NCI-H128 (cell line): ENCODE measurements at regions not wholly inside any gene's neighbourhood (a gene's known extent, or its start where the extent isn't known, plus 50 kb on each side); places are given as distances from the start of the nearest gene placed in this dataset.
"Not testable (repeated sequence)": the region's sequence is repeated elsewhere in the genome, so short reads cannot be mapped to it uniquely, and the experiment has no call there.

ENCODE experiments used
- DNase-seq: peaks from one replicate; lab custom pipeline; 2025; ENCODE audit not compliant: unreplicated experiment; lab: John Stamatoyannopoulos, UW

DNA sequence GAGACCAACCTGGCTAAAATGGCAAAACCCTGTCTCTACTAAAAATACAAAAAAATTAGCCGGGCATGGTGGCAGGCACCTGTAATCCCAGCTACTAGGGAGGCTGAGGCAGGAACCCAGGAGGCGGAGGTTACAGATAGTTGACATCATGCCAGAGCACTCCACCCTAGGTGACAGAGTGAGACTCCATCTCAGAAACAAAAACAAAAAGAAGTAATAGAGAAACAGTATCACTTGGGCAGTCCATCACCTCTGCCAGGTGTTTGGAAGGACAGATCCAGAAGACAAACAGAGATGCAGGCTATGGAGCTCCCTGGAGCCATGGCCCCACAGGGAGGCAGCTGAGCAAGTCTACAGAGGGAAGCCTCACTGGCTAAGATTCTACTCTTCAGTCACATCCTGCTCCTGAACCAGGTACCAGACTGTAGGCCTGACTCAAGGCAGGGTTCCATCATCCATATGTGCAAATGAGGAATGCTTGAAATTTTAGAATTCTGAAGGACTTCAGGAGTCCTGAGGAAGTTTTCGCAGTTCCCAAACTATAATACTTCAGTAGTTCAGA lies 81.4 kb upstream of the CPEB2 start:
- no peak for DNase-seq

GRCh38 chr4:14921781-14922180 lies 80.5 kb upstream of the CPEB2 start:
- not testable (repeated sequence) for DNase-seq

DNA sequence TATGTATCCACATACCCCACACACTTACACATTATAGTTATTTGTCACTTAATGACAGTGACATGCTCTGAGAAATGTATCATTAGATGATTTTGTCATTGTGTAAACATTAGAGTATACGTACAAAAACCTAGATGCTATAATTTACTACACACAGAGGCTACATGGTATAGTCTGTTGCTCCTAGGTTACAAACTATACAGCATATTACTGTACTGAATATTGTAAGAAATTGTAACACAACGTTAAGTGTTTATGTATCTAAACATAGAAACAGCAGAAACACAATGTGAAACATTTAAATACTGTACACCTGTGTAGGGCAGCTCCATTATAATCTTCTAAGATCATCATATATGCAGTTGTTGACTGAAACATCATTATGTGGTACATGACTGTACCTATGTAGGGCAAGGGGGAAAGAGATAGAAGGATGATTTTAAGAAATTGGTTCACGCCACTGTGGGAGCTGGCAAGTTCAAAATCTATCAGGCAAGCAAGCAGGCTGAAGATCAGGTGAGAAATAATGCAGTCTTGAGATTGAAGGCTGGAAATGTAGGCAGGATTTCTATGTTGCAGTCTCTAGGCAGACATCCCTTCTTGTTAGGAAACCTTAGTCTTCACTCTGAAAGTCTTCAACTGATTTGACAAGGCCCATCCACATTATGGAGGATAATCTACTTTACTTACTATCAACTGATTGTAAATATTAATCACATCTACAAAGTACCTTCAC lies 78.0 kb upstream of the CPEB2 start:
- no peak for DNase-seq

- DNase-seq, result no peak
Measured at GRCh38 chr4:14924812-14925344, 77.4 kb upstream of the CPEB2 start.

DNA sequence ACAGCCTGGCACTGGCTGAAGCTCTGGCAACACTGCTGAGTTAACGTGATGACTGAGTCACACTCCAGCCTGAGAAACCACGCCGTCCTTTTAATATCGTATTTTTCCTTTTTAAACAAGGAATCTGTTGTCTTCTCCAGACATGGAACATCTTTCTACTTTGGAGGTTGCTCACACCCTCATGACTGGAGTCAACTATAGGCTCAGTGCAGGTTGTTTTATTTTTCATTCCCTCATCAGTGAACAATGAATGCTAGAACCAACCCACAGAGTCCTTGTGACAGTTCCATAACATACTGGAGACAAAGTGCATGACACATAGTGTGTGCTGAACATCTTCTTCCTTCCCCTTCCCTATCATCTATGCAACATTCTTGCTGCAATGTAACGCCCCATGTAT lies 76.8 kb upstream of the CPEB2 start:
- DNase-seq, result no peak

DNA sequence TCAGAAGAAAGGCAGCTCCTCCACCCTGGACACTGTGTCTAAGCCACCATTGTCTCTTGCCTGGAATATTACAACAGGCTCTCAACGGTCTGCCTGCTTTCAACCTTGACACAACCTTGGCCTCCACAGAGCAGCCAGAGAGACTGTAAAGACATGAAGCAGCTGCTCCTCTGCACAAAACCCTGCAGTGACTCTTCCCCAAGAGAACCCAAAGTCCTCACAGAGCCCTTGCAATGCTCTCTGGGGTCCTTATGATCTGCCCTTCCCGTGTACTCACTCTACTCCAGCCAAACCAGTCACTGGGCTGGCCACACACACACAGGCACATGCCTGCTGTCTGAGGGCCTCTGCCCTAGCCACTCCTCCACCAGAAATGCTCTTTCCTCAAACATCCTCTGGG lies 75.9 kb upstream of the CPEB2 start:
- no peak for DNase-seq

GRCh38 chr4:14928035-14928434 lies 74.2 kb upstream of the CPEB2 start:
- DNase-seq, result no peak

- DNase-seq, result no peak
Measured at GRCh38 chr4:14929669-14930068, 72.6 kb upstream of the CPEB2 start.

DNA sequence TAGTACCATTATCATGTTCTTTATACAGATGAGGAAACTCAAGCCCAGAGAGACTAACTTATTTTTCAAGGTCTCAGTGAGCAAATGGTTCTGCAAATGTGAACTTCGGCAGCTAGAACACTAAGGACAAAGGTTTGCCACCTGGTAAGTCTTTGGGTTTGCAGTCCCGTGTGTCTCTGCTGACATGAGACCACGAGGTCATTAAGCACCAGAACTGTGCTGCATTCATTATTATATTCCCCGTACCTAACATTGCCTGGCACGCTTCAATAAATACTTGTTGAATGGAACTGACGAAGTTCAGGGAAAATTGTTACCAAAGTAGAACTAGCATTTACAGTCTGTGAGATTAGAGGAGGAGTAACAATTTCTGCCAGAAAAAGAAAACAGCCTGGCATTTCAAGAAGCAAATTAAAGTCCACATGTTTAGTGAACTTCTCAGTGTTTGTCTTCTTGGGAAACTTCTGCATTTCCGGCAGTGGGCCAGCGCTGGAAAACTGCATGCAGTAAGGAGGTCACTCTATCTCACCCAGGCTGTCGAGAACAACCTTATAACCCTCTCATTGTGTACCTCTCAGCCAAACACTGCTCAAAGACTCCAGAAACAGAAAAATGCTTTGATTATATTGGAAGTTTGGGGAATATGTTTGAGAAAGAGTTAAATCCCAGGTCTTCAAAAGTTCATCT lies 67.4 kb upstream of the CPEB2 start:
- no peak for DNase-seq

DNA sequence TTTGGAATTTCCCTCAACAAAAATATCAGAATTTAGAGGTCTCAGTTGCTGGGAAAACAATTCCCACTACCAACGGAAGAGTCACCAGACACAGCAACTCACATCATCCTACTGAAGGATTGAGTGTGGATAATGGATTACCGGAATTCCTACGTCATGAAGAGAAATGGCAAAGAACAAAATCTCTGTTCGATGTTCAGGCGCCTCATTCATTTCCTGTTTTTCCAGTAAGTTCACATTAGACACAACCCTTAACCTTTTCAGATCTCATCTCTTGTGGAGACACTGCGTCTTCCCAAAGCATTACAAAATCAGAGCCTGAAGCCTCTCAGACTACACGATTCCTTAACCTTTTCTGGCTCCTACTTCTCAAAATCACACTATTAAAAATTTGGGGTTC lies 58.5 kb upstream of the CPEB2 start:
- no peak for DNase-seq

DNA sequence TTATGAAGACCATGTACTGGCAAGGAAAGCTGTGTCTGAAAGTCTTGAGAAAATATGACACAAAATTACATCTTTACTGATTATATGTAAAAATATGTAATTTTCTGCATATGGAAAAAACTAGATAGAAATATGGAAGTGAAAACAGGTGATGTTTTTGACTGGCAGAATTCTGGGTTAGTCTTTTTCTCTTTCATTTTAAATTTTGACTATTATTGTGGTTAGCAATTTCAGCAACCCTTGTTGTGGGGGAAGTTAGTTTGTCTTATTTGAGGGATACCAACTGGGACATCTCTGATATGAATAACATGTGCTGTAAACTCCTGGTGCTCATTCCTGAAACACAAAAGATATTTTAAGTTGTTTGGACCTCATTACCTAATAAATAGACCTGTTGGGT lies 49.9 kb upstream of the CPEB2 start:
- DNase-seq, result no peak
